DOHH2 (cell line): ENCODE measurements at regions not wholly inside any gene's neighbourhood (a gene's known extent, or its start where the extent isn't known, plus 50 kb on each side); places are given as distances from the start of the nearest gene placed in this dataset.

ENCODE experiments used
- CTCF ChIP-seq: fragments of 200-600 bp; sonication (generic); IDR thresholded peaks from one replicate; pipeline ENCODE4 v1.5.1; 2014; ENCODE audit warnings: antibody characterized with exemption, mild to moderate bottlenecking, low read depth, low read length; ENCODE audit not compliant: poor library complexity, severe bottlenecking
- EZH2phosphoT487 ChIP-seq: fragments of 200-600 bp; sonication (generic); IDR thresholded peaks from 2 replicates; pipeline ENCODE4 v1.6.1; 2017; ENCODE audit warnings: borderline replicate concordance, mild to moderate bottlenecking, antibody characterized with exemption, low read length, moderate library complexity, mixed read lengths

- TF ChIP-seq CTCF (no peak), EZH2phosphoT487 (no peak)
Measured at GRCh38 chr2:65711863-65712262, 279.5 kb upstream of the SPRED2 start.
